GM23338 (cell line): ENCODE measurements at regions not wholly inside any gene's neighbourhood (a gene's known extent, or its start where the extent isn't known, plus 50 kb on each side); places are given as distances from the start of the nearest gene placed in this dataset.

ENCODE experiments used
- CREB1 ChIP-seq: fragments of 250-450 bp; sonication (Bioruptor Pico); IDR thresholded peaks from 2 replicates; pipeline ENCODE4 v1.5.0; 2020; ENCODE audit warnings: low read depth, mild to moderate bottlenecking, moderate library complexity
- CTCF ChIP-seq, 2 experiments: fragments of 200-600 bp in 1 of 2; sonication (generic) in 1 of 2; conservative IDR thresholded peaks; 2 replicates each; pipeline versions ENCODE4 v1.5.1 to v1.6.1; 2016 to 2017; ENCODE audit warnings: antibody characterized with exemption in 2 of 2, low read depth in 2 of 2, mild to moderate bottlenecking in 2 of 2, moderate library complexity in 1 of 2
- ETS1 ChIP-seq: IDR thresholded peaks from 2 replicates; pipeline ENCODE4 v1.6.1; 2016; ENCODE audit warnings: antibody characterized with exemption
- EZH2 ChIP-seq: fragments of 200-600 bp; sonication (generic); IDR thresholded peaks from one replicate; pipeline ENCODE4 v1.8.0; 2017; ENCODE audit warnings: antibody characterized with exemption, mild to moderate bottlenecking, low read depth; ENCODE audit not compliant: unreplicated experiment
- EZH2phosphoT487 ChIP-seq: fragments of 200-600 bp; sonication (generic); IDR thresholded peaks from one replicate; pipeline ENCODE4 v1.8.1; 2018; ENCODE audit warnings: antibody characterized with exemption; ENCODE audit not compliant: unreplicated experiment
- JUNB ChIP-seq: IDR thresholded peaks from one replicate; pipeline ENCODE4 v1.6.1; 2016; ENCODE audit warnings: antibody characterized with exemption; ENCODE audit not compliant: unreplicated experiment
- NANOG ChIP-seq: IDR thresholded peaks from 2 replicates; pipeline ENCODE4 v1.6.1; 2016; ENCODE audit warnings: antibody characterized with exemption, borderline replicate concordance
- POLR2AphosphoS5 ChIP-seq: IDR thresholded peaks from 2 replicates; pipeline ENCODE4 v1.6.1; 2016; ENCODE audit warnings: antibody characterized with exemption, low read depth
- REST ChIP-seq: IDR thresholded peaks from one replicate; pipeline ENCODE4 v1.6.1; 2018; ENCODE audit warnings: antibody characterized with exemption; ENCODE audit not compliant: unreplicated experiment
- ZNF114 ChIP-seq: fragments of 250-450 bp; sonication (Bioruptor Pico); IDR thresholded peaks from 2 replicates; pipeline ENCODE4 v1.5.0; 2020; ENCODE audit warnings: mild to moderate bottlenecking, moderate library complexity

GRCh38 chr5:124134941-124135340, 611.5 kb downstream of the ZNF608 start:
- TF ChIP-seq CTCF (conservative IDR thresholded peaks at IDR 0.05; ENCODE audit: low read depth in 2 of 2) = no peak
- no peak for TF ChIP-seq POLR2AphosphoS5
- no peak for TF ChIP-seq EZH2phosphoT487
- no peak for TF ChIP-seq EZH2
- TF ChIP-seq CREB1 (CRISPR knock-in tag) = no peak
- no peak for TF ChIP-seq REST
- TF ChIP-seq ZNF114 (CRISPR knock-in tag) = no peak
- no peak for TF ChIP-seq NANOG
- TF ChIP-seq JUNB = no peak
- no peak for TF ChIP-seq ETS1
